ENCODE measurements at regions not wholly inside any gene's neighbourhood (a gene's known extent, or its start where the extent isn't known, plus 50 kb on each side); places are given as distances from the start of the nearest gene placed in this dataset.

DNA sequence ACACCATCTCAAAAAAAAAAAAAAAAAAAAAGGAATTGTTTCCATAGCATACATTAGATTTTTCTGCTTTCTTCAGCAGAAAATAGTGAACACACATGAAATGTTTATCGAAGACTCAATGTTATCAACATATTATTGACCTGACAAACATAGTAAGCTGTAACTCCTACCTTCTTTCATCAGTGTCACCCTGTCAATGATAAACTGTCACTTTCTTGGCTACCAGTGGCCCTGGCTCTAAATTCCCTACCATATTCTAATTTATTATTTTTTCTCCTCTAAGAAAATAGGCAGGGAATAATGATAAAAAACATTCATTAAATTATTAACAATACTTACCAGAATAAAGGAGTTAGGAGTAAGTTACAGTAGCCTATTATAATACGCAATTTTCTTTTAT lies 127.3 kb upstream of the KLHL1 start:
- CTCF ChIA-PET, result interaction anchor here (0.6 kb wide), 1 partner anchor 192 kb away, joined by 4 read pairs; no protein-coding TSS in a partner anchor
- POLR2A ChIA-PET (ENCODE audit: unreplicated experiment), result no interaction called here
- no peak overlapping the region for H3K4me2 ChIP-seq
- H3K4me3 ChIP-seq, result no peak overlapping the region
- no peaks in the 10 kb centered on the region for H3K27me3 ChIP-seq (ENCODE audit: insufficient read depth, low read depth)
- no peaks in the 10 kb centered on the region for H3F3A ChIP-seq (ENCODE audit: insufficient read depth, low read depth)
- no peak overlapping the region for H3K27ac ChIP-seq
- H3K79me2 ChIP-seq (ENCODE audit: low read depth), result no peaks in the 10 kb centered on the region
- TF ChIP-seq EZH2 (IDR thresholded peaks at IDR 0.05; ENCODE audit: low read depth), result no peak
- TF ChIP-seq, protein P1, sequence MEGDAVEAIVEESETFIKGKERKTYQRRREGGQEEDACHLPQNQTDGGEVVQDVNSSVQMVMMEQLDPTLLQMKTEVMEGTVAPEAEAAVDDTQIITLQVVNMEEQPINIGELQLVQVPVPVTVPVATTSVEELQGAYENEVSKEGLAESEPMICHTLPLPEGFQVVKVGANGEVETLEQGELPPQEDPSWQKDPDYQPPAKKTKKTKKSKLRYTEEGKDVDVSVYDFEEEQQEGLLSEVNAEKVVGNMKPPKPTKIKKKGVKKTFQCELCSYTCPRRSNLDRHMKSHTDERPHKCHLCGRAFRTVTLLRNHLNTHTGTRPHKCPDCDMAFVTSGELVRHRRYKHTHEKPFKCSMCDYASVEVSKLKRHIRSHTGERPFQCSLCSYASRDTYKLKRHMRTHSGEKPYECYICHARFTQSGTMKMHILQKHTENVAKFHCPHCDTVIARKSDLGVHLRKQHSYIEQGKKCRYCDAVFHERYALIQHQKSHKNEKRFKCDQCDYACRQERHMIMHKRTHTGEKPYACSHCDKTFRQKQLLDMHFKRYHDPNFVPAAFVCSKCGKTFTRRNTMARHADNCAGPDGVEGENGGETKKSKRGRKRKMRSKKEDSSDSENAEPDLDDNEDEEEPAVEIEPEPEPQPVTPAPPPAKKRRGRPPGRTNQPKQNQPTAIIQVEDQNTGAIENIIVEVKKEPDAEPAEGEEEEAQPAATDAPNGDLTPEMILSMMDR (conservative IDR thresholded peaks at IDR 0.05), result no peak
- intact Hi-C loops (cut with micrococcal nuclease; ENCODE audit: unreplicated experiment), result no loop called here
- no peak for DNase-seq
- no peaks in the 10 kb centered on the region for H3K36me3 ChIP-seq (ENCODE audit: low read depth)
- no peak overlapping the region for H2AFZ ChIP-seq
- H3K4me1 ChIP-seq (replicated peaks; ENCODE audit: insufficient read depth), result no peaks in the 10 kb centered on the region
- H4K20me1 ChIP-seq (ENCODE audit: insufficient read depth), result no peaks in the 10 kb centered on the region
- no peaks in the 10 kb centered on the region for H3K9me2 ChIP-seq (ENCODE audit: insufficient read depth)
- H3K9me3 ChIP-seq (ENCODE audit: insufficient read depth, low read depth), result no peaks in the 10 kb centered on the region
- BruUV-seq (replicated peaks), result no TSS peak

- Histone ChIP-seq H4K20me1 (ENCODE audit: insufficient read depth) (no peaks in the 10 kb centered on the region; the same call in 1 of the 2 replicates), H3K4me3 (no peak overlapping the region), H2AFZ (no peak overlapping the region), H3K27ac (no peak overlapping the region), H3F3A (ENCODE audit: insufficient read depth, low read depth) (no peaks in the 10 kb centered on the region), H3K9me3 (ENCODE audit: insufficient read depth, low read depth) (no peaks in the 10 kb centered on the region; the same call in 1 of the 2 replicates), H3K4me1 (replicated peaks; ENCODE audit: insufficient read depth) (no peaks in the 10 kb centered on the region), H3K4me2 (no peak overlapping the region), H3K36me3 (ENCODE audit: low read depth) (no peaks in the 10 kb centered on the region), H3K9me2 (ENCODE audit: insufficient read depth) (no peaks in the 10 kb centered on the region), H3K27me3 (ENCODE audit: insufficient read depth, low read depth) (no peaks in the 10 kb centered on the region), H3K79me2 (ENCODE audit: low read depth) (no peaks in the 10 kb centered on the region)
- TF ChIP-seq EZH2 (IDR thresholded peaks at IDR 0.05; ENCODE audit: low read depth), result no peak
- TF ChIP-seq, protein P1 (conservative IDR thresholded peaks at IDR 0.05), result no peak
- BruUV-seq (replicated peaks), result no TSS peak
- DNase-seq, result no peak
- CTCF ChIA-PET, result no interaction called here
- intact Hi-C loops (cut with micrococcal nuclease; ENCODE audit: unreplicated experiment), result no loop called here
- POLR2A ChIA-PET (ENCODE audit: unreplicated experiment), result no interaction called here
Observed at GRCh38 chr13:70223911-70224310, 115.7 kb upstream of the KLHL1 start.

DNA sequence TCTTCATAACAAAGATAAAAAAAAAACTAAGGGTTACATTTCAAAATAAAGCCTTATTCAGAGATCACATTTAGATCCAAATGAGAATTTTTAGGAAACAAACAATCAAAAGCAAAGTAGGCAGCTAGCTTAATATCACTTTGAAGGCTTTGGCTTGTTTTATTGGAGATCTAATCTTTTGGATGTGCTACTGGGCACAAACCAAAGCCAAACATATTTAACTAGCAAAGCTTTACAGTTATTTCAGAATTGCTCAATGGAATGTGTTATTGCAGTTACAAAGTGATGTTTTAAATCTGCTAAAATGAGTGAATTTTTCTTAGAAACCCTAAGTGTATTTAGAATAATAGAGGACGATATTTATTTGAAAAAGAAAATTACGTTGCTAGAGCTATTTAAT lies 114.7 kb upstream of the KLHL1 start:
- Histone ChIP-seq H3K79me2 (ENCODE audit: low read depth) (no peaks in the 10 kb centered on the region), H3K4me1 (replicated peaks; ENCODE audit: insufficient read depth) (no peaks in the 10 kb centered on the region), H3K4me2 (no peak overlapping the region), H4K20me1 (ENCODE audit: insufficient read depth) (no peaks in the 10 kb centered on the region; the same call in 1 of the 2 replicates), H3F3A (ENCODE audit: insufficient read depth, low read depth) (no peaks in the 10 kb centered on the region), H3K36me3 (ENCODE audit: low read depth) (no peaks in the 10 kb centered on the region), H2AFZ (no peak overlapping the region), H3K4me3 (no peak overlapping the region), H3K27me3 (ENCODE audit: insufficient read depth, low read depth) (no peaks in the 10 kb centered on the region), H3K9me2 (ENCODE audit: insufficient read depth) (no peaks in the 10 kb centered on the region), H3K9me3 (ENCODE audit: insufficient read depth, low read depth) (no peaks in the 10 kb centered on the region; the same call in 1 of the 2 replicates), H3K27ac (no peak overlapping the region)
- no peak for TF ChIP-seq EZH2 (IDR thresholded peaks at IDR 0.05; ENCODE audit: low read depth)
- TF ChIP-seq, protein P1 (conservative IDR thresholded peaks at IDR 0.05), result no peak
- ChIA-PET CTCF (no interaction called here), POLR2A (ENCODE audit: unreplicated experiment) (no interaction called here)
- intact Hi-C loops (cut with micrococcal nuclease; ENCODE audit: unreplicated experiment), result no loop called here
- BruUV-seq (replicated peaks), result no TSS peak
- DNase-seq, result no peak

Data from PC-9 (cell line).